B cell (primary cell): ENCODE measurements at regions not wholly inside any gene's neighbourhood (a gene's known extent, or its start where the extent isn't known, plus 50 kb on each side); places are given as distances from the start of the nearest gene placed in this dataset.
"Not testable (repeated sequence)": the region's sequence is repeated elsewhere in the genome, so short reads cannot be mapped to it uniquely, and the experiment has no call there.

ENCODE experiments used
- ATAC-seq: fragments of 200-7000 bp; cut with Tn5 transposase; one replicate; pipeline ENCODE4 v1.10.0; 2021; ENCODE audit warnings: low read depth, mild to moderate bottlenecking, moderate number of reproducible peaks, moderate library complexity
- CTCF ChIA-PET: fragments of 350-600 bp; sonication (Branson Sonifier 250); formaldehyde crosslinking; loops from one replicate; lab custom pipeline; 2021; ENCODE audit warnings: antibody characterized with exemption, inconsistent platforms; lab: Charles Lee
- POLR2A ChIA-PET: fragments of 350-600 bp; sonication (Branson Sonifier 250); formaldehyde crosslinking; loops from one replicate; lab custom pipeline; 2021; ENCODE audit warnings: antibody characterized with exemption; lab: Charles Lee
- DNase-seq: peaks from one replicate; pipeline ENCODE4 v3.0.0; 2013
- H2AFZ ChIP-seq: 2 replicates; pipeline ENCODE4 v1.6.1; 2012; ENCODE audit warnings: mild to moderate bottlenecking, low read depth, low read length; ENCODE audit not compliant: insufficient read depth, poor library complexity, severe bottlenecking
- H3K27ac ChIP-seq, 2 donors: 1 replicate in 1 of 2; 2 replicates in 1 of 2; pipeline ENCODE4 v1.5.1; 2012 to 2013; ENCODE audit warnings: low read length in 2 of 2, mild to moderate bottlenecking in 2 of 2, moderate library complexity in 1 of 2
- H3K27me3 ChIP-seq, 4 experiments: fragments of 200-600 bp in 1 of 4; sonication (generic) in 1 of 4; replicated peaks in 1 of 4; 1 replicate in 2 of 4; 2 replicates in 2 of 4; pipeline versions ENCODE4 v1.6.1 to v1.7.0; 2013 to 2016; ENCODE audit warnings: low read length in 3 of 4, mild to moderate bottlenecking in 2 of 4, mixed read lengths in 1 of 4, moderate library complexity in 1 of 4; ENCODE audit not compliant: insufficient read depth in 4 of 4, control insufficient read depth in 3 of 4; ENCODE audit errors: control extremely low read depth in 1 of 4
- H3K36me3 ChIP-seq, 2 experiments: replicated peaks in 1 of 2; 1 replicate in 1 of 2; 2 replicates in 1 of 2; pipeline versions ENCODE4 v1.6.1 to v1.7.1; 2013; ENCODE audit warnings: low read length in 1 of 2; ENCODE audit not compliant: insufficient read depth in 2 of 2, control insufficient read depth in 1 of 2; ENCODE audit errors: control extremely low read depth in 1 of 2, extremely low read depth in 1 of 2
- H3K4me1 ChIP-seq, 2 donors: fragments of 200-600 bp in 1 of 2; sonication (generic) in 1 of 2; 1 replicate in 1 of 2; 2 replicates in 1 of 2; pipeline versions ENCODE4 v1.5.1 to v1.6.1; 2013 to 2017; ENCODE audit warnings: low read length in 2 of 2; ENCODE audit not compliant: control insufficient read depth in 2 of 2, insufficient read depth in 2 of 2
- H3K4me2 ChIP-seq: replicated peaks from 2 replicates; pipeline ENCODE3; 2012; ENCODE audit warnings: mild to moderate bottlenecking, low read depth, low read length; ENCODE audit not compliant: poor library complexity, severe bottlenecking
- H3K4me3 ChIP-seq, 5 experiments: fragments of 200-600 bp in 1 of 5; sonication (generic) in 1 of 5; 1 replicate in 3 of 5; 2 replicates in 2 of 5; pipeline versions ENCODE4 v1.5.1 to v1.7.0; 2011 to 2016; ENCODE audit warnings: low read length in 4 of 5, mild to moderate bottlenecking in 4 of 5, low read depth in 2 of 5, control low read depth in 1 of 5, moderate library complexity in 1 of 5; ENCODE audit not compliant: insufficient read depth in 1 of 5; ENCODE audit errors: control extremely low read depth in 1 of 5, extremely low read depth in 1 of 5
- H3K79me2 ChIP-seq: fragments of 200-600 bp; sonication (generic); one replicate; pipeline ENCODE4 v1.6.0; 2016; ENCODE audit warnings: low read length; ENCODE audit not compliant: control insufficient read depth, insufficient read depth
- H3K9ac ChIP-seq: fragments of 200-600 bp; sonication (generic); 2 replicates; pipeline ENCODE4 v1.6.1; 2017; ENCODE audit warnings: mild to moderate bottlenecking, low read length, moderate library complexity
- H3K9me3 ChIP-seq, 3 donors: one replicate each; pipeline versions ENCODE4 v1.6.1 to v1.7.1; 2013; ENCODE audit warnings: low read length in 2 of 3; ENCODE audit not compliant: control insufficient read depth in 2 of 3, insufficient read depth in 1 of 3; ENCODE audit errors: control extremely low read depth in 1 of 3
- H4K20me1 ChIP-seq: 2 replicates; pipeline ENCODE4 v1.6.0; 2012; ENCODE audit warnings: mild to moderate bottlenecking, low read length; ENCODE audit not compliant: insufficient read depth, control insufficient read depth, poor library complexity, severe bottlenecking
- H3K27ac Mint-ChIP-seq: one replicate; pipeline ENCODE4 v1.8.0; 2021; ENCODE audit warnings: mixed read lengths
- H3K27me3 Mint-ChIP-seq: one replicate; pipeline ENCODE4 v1.8.0; 2021; ENCODE audit warnings: mixed read lengths
- H3K4me1 Mint-ChIP-seq: one replicate; pipeline ENCODE4 v1.8.0; 2021; ENCODE audit warnings: mixed read lengths
- H3K4me3 Mint-ChIP-seq: one replicate; pipeline ENCODE4 v1.8.0; 2021; ENCODE audit warnings: mixed read lengths
- H3K9me3 Mint-ChIP-seq: one replicate; pipeline ENCODE4 v1.8.0; 2022; ENCODE audit warnings: mixed read lengths; ENCODE audit not compliant: insufficient read depth
- EZH2 ChIP-seq: IDR thresholded peaks from 2 replicates; pipeline ENCODE4 v1.6.1; 2012; ENCODE audit warnings: borderline replicate concordance, low read depth, mild to moderate bottlenecking, moderate library complexity, low read length; ENCODE audit not compliant: insufficient read depth, poor library complexity, severe bottlenecking
- WGBS: methylation state at CpG from one replicate; pipeline ENCODE4 v1.1.5; 2013; ENCODE audit warnings: missing lambda C conversion rate; ENCODE audit not compliant: insufficient coverage; 5-methylcytosine and 5-hydroxymethylcytosine counted together
- intact Hi-C: fragments of 100-400 bp; cut with micrococcal nuclease; formaldehyde crosslinking; loops from one replicate; pipeline ENCODE4 v1.10.0; 2022
- TF ChIP-seq, protein P1 (sequence below): fragments of 200-600 bp; IDR thresholded peaks from one replicate; pipeline ENCODE4 v1.8.0; 2022; ENCODE audit warnings: antibody characterized with exemption, mild to moderate bottlenecking

DNA sequence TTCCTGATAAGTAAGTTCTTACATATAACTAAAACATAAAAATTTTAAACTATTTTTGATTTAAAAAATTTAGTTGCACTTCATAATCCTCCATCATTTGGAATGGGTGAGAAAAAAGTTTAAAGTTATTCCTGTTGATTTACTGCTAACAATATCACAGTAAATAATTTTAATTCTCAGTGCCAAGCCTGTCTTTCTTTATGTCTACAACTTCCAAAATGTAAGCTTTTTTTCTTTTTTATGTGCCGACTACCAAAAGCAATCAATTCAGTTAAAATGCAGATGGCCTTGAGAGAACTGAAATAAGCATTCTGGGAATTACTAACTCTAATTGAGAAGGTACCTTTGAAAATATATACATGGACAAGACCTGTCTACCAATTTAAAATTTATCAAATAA, 1224.3 kb upstream of the B3GALT2 start:
- Histone ChIP-seq H3K9me3 (no peaks in the 10 kb centered on the region), H3K36me3 (no peaks in the 10 kb centered on the region), H3K4me3 (no peak overlapping the region), H4K20me1 (no peaks in the 10 kb centered on the region), H3K4me2 (no peak overlapping the region), H2AFZ (no peak overlapping the region), H3K27me3 (no peaks in the 10 kb centered on the region), H3K9ac (no peak overlapping the region), H3K27ac (no peak overlapping the region), H3K4me1 (no peaks in the 10 kb centered on the region), H3K79me2 (no peaks in the 10 kb centered on the region)
- TF ChIP-seq, protein P1, sequence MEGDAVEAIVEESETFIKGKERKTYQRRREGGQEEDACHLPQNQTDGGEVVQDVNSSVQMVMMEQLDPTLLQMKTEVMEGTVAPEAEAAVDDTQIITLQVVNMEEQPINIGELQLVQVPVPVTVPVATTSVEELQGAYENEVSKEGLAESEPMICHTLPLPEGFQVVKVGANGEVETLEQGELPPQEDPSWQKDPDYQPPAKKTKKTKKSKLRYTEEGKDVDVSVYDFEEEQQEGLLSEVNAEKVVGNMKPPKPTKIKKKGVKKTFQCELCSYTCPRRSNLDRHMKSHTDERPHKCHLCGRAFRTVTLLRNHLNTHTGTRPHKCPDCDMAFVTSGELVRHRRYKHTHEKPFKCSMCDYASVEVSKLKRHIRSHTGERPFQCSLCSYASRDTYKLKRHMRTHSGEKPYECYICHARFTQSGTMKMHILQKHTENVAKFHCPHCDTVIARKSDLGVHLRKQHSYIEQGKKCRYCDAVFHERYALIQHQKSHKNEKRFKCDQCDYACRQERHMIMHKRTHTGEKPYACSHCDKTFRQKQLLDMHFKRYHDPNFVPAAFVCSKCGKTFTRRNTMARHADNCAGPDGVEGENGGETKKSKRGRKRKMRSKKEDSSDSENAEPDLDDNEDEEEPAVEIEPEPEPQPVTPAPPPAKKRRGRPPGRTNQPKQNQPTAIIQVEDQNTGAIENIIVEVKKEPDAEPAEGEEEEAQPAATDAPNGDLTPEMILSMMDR: no peak
- TF ChIP-seq EZH2: no peak
- peaks cover 6% of the 10 kb centered on the region for H3K9me3 Mint-ChIP-seq
- ATAC-seq (no peak), DNase-seq (no peak)
- H3K27me3 Mint-ChIP-seq: no peaks in the 10 kb centered on the region
- H3K4me1 Mint-ChIP-seq: no peaks in the 10 kb centered on the region
- no CpG with 5 or more reads among the region's 1 CpG for WGBS
- ChIA-PET POLR2A (no interaction called here), CTCF (no interaction called here)
- H3K27ac Mint-ChIP-seq: no peak overlapping the region
- H3K4me3 Mint-ChIP-seq: no peak overlapping the region
- intact Hi-C loops: no loop called here

DNA sequence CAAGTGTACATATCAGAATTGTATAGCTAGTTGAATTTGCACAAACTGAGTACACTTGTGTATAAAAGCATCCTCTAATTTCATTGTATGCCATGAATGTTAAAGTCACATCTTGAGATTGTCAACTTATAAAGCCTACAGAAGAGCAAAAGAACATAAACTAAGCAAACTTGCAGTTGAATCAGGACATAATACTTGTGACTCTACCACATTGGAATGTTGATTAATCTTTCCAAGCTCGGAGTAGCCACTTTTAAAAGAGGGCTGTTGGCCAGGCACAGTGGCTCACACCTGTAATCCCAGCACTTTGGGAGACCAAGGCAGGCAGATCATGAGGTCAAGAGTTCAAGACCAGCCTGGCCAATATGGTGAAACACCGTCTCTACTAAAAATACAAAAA, 1220.8 kb upstream of the B3GALT2 start:
- DNase-seq, H3K4me3 ChIP-seq, H3K27ac ChIP-seq, H3K27me3 Mint-ChIP-seq, H3K4me1 ChIP-seq, POLR2A ChIA-PET, H3K4me3 Mint-ChIP-seq, H4K20me1 ChIP-seq, CTCF ChIA-PET, H3K4me2 ChIP-seq, H3K9me3 Mint-ChIP-seq, H3K9ac ChIP-seq, H3K79me2 ChIP-seq, H2AFZ ChIP-seq, ATAC-seq, H3K9me3 ChIP-seq, intact Hi-C loops, H3K27ac Mint-ChIP-seq, H3K27me3 ChIP-seq, H3K4me1 Mint-ChIP-seq, H3K36me3 ChIP-seq: not testable (repeated sequence)
- 67% methylated on average over 1 of the region's 2 CpGs for WGBS
